GM21360 (cell line): ENCODE measurements at regions not wholly inside any gene's neighbourhood (a gene's known extent, or its start where the extent isn't known, plus 50 kb on each side); places are given as distances from the start of the nearest gene placed in this dataset.

Source experiments
- ATAC-seq: cut with Tn5 transposase; IDR thresholded peaks from one replicate; pipeline ENCODE4 v1.9.1; 2021; ENCODE audit warnings: mild to moderate bottlenecking, moderate library complexity; ENCODE audit not compliant: unreplicated experiment

GRCh38 chr1:58154256-58154655, 392.3 kb downstream of the OMA1 start:
- ATAC-seq: no peak

GRCh38 chr1:58152697-58153096, 393.8 kb downstream of the OMA1 start:
- no peak for ATAC-seq

GRCh38 chr1:58149271-58149812, 397.2 kb downstream of the OMA1 start:
- no peak for ATAC-seq

GRCh38 chr1:58144698-58145270, 401.7 kb downstream of the OMA1 start:
- ATAC-seq: no peak

- no peak for ATAC-seq
Observed at GRCh38 chr1:58143972-58144697, 402.4 kb downstream of the OMA1 start.

- ATAC-seq: no peak
Observed at GRCh38 chr1:58136387-58136786, 410.1 kb downstream of the OMA1 start.

- ATAC-seq: no peak
Observed at GRCh38 chr1:58135821-58136321, 410.7 kb downstream of the OMA1 start.

GRCh38 chr1:58133562-58133961, 413.0 kb downstream of the OMA1 start:
- no peak for ATAC-seq

- no peak for ATAC-seq
Observed at GRCh38 chr1:58123051-58123450, 423.5 kb downstream of the OMA1 start.

GRCh38 chr1:58119971-58120370, 426.6 kb downstream of the OMA1 start:
- ATAC-seq: no peak

GRCh38 chr1:58116284-58116683, 430.2 kb downstream of the OMA1 start:
- ATAC-seq: no peak

- ATAC-seq: no peak
Observed at GRCh38 chr1:58109646-58110200, 436.8 kb downstream of the OMA1 start.

- no peak for ATAC-seq
Observed at GRCh38 chr1:58108783-58109182, 437.7 kb downstream of the OMA1 start.

- no peak for ATAC-seq
Observed at GRCh38 chr1:58107943-58108342, 438.6 kb downstream of the OMA1 start.

GRCh38 chr1:58104960-58105359, 441.6 kb downstream of the OMA1 start:
- ATAC-seq: peak; percentile 78

GRCh38 chr1:58096714-58097113, 449.8 kb downstream of the OMA1 start:
- no peak for ATAC-seq

- ATAC-seq: no peak
Observed at GRCh38 chr1:58095183-58095582, 451.3 kb downstream of the OMA1 start.

GRCh38 chr1:58094221-58094620, 452.3 kb downstream of the OMA1 start:
- ATAC-seq: no peak

GRCh38 chr1:58090640-58091039, 455.9 kb downstream of the OMA1 start:
- ATAC-seq: no peak

- no peak for ATAC-seq
Observed at GRCh38 chr1:58089898-58090534, 456.5 kb downstream of the OMA1 start.

GRCh38 chr1:58084266-58084665, 462.3 kb downstream of the OMA1 start:
- no peak for ATAC-seq

GRCh38 chr1:58082596-58082995, 463.9 kb downstream of the OMA1 start:
- no peak for ATAC-seq
